ENCODE measurements at regions not wholly inside any gene's neighbourhood (a gene's known extent, or its start where the extent isn't known, plus 50 kb on each side); places are given as distances from the start of the nearest gene placed in this dataset.

GRCh38 chrX:33416273-33416805 lies 205.0 kb upstream of the DMD start:
- DNase-seq: no peak
- no peak overlapping the region for H3K27ac ChIP-seq
- WGBS, 5 donors: 59 to 90% (median 69%) methylated on average over 3 of the region's 3 CpGs
- no peaks in the 10 kb centered on the region for H3K4me1 ChIP-seq
- no peaks in the 10 kb centered on the region for H3K36me3 ChIP-seq
- H3K4me3 ChIP-seq: no peak overlapping the region
- no peaks in the 10 kb centered on the region for H3K27me3 ChIP-seq (replicated peaks in 1 of 7)
- intact Hi-C loops (cut with DNase I; ENCODE audit: low total_unique reads): no loop called here
- TF ChIP-seq POLR2AphosphoS5 (IDR thresholded peaks at IDR 0.05) (no peak), POLR2A (IDR thresholded peaks at IDR 0.05) (no peak)
- TF ChIP-seq, protein P1, sequence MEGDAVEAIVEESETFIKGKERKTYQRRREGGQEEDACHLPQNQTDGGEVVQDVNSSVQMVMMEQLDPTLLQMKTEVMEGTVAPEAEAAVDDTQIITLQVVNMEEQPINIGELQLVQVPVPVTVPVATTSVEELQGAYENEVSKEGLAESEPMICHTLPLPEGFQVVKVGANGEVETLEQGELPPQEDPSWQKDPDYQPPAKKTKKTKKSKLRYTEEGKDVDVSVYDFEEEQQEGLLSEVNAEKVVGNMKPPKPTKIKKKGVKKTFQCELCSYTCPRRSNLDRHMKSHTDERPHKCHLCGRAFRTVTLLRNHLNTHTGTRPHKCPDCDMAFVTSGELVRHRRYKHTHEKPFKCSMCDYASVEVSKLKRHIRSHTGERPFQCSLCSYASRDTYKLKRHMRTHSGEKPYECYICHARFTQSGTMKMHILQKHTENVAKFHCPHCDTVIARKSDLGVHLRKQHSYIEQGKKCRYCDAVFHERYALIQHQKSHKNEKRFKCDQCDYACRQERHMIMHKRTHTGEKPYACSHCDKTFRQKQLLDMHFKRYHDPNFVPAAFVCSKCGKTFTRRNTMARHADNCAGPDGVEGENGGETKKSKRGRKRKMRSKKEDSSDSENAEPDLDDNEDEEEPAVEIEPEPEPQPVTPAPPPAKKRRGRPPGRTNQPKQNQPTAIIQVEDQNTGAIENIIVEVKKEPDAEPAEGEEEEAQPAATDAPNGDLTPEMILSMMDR (IDR thresholded peaks at IDR 0.05 in 8 of 11, conservative IDR thresholded peaks at IDR 0.05 in 3 of 11): no peak
- peaks cover 0 to 30% (median 0%) of the 10 kb centered on the region in 8 donors for H3K9me3 ChIP-seq

DNA sequence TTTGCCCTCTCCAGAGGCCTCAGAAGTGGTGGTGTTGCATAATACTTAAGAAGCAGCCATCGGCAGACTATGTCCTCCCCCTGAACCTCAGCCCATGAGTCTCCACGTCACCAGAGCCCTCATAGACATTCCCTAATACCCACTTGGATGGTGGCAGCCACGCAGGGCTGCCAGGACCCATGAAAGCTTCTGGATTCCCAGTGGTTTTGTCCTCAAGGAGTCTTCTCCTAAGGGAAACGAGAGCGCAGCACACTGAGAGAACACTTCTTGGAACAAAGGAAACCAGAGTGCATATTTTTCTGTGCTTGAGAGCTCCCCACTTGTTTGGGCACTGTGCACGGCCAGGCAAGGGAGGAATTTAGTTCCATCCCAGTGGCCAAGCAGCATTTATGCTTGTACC lies 204.1 kb upstream of the DMD start:
- no peak for DNase-seq
- 60 to 77% (median 67%) methylated on average over 1 to 6 of the region's 6 CpGs for WGBS, 5 donors
- TF ChIP-seq, protein P1 (IDR thresholded peaks at IDR 0.05 in 8 of 11, conservative IDR thresholded peaks at IDR 0.05 in 3 of 11): no peak
- TF ChIP-seq POLR2AphosphoS5 (IDR thresholded peaks at IDR 0.05) (no peak), POLR2A (IDR thresholded peaks at IDR 0.05) (no peak)
- H3K4me1 ChIP-seq: no peaks in the 10 kb centered on the region
- no peak overlapping the region for H3K27ac ChIP-seq
- H3K27me3 ChIP-seq (replicated peaks in 1 of 7): no peaks in the 10 kb centered on the region
- no peaks in the 10 kb centered on the region for H3K36me3 ChIP-seq
- intact Hi-C loops (cut with DNase I; ENCODE audit: low total_unique reads): no loop called here
- peaks cover 0 to 30% (median 0%) of the 10 kb centered on the region in 8 donors for H3K9me3 ChIP-seq
- no peak overlapping the region for H3K4me3 ChIP-seq

GRCh38 chrX:33385546-33385945 lies 174.2 kb upstream of the DMD start:
- Histone ChIP-seq H3K4me1 (no peaks in the 10 kb centered on the region), H3K4me3 (no peak overlapping the region), H3K36me3 (no peaks in the 10 kb centered on the region), H3K9me3 (no peaks in the 10 kb centered on the region), H3K27ac (no peak overlapping the region), H3K27me3 (replicated peaks in 1 of 7) (no peaks in the 10 kb centered on the region)
- intact Hi-C loops (cut with DNase I; ENCODE audit: low total_unique reads): no loop called here
- no peak for DNase-seq
- TF ChIP-seq, protein P1 (IDR thresholded peaks at IDR 0.05 in 8 of 11, conservative IDR thresholded peaks at IDR 0.05 in 3 of 11): no peak
- TF ChIP-seq POLR2A (IDR thresholded peaks at IDR 0.05) (no peak), POLR2AphosphoS5 (IDR thresholded peaks at IDR 0.05) (no peak)
- 66 to 83% (median 75%) methylated on average over 2 of the region's 2 CpGs for WGBS, 5 donors

GRCh38 chrX:33379839-33380238 lies 168.5 kb upstream of the DMD start:
- no peak overlapping the region for H3K4me3 ChIP-seq
- no peak overlapping the region for H3K27ac ChIP-seq
- no peaks in the 10 kb centered on the region for H3K27me3 ChIP-seq (replicated peaks in 1 of 7)
- no peaks in the 10 kb centered on the region for H3K4me1 ChIP-seq
- no peaks in the 10 kb centered on the region for H3K9me3 ChIP-seq
- intact Hi-C loops (cut with DNase I; ENCODE audit: low total_unique reads): no loop called here
- TF ChIP-seq POLR2A (IDR thresholded peaks at IDR 0.05) (no peak), POLR2AphosphoS5 (IDR thresholded peaks at IDR 0.05) (no peak)
- TF ChIP-seq, protein P1 (IDR thresholded peaks at IDR 0.05 in 8 of 11, conservative IDR thresholded peaks at IDR 0.05 in 3 of 11): no peak
- WGBS, 5 donors: 61 to 85% (median 78%) methylated on average over 4 of the region's 4 CpGs
- DNase-seq: no peak
- H3K36me3 ChIP-seq: no peaks in the 10 kb centered on the region

All from spleen (tissue), 11 donors.